Calu3 (cell line): ENCODE measurements at regions not wholly inside any gene's neighbourhood (a gene's known extent, or its start where the extent isn't known, plus 50 kb on each side); places are given as distances from the start of the nearest gene placed in this dataset.

Source experiments
- BruUV-seq: library from RNA; stranded (reverse); fragments of 400-500 nt; replicated peaks from 2 replicates; lab custom pipeline; 2021; lab: Mats Ljungman, UMichigan
- CTCF ChIA-PET: fragments of 300-600 bp; sonication (Branson Sonifier 250); formaldehyde crosslinking; loops from one replicate; lab custom pipeline; 2022; ENCODE audit warnings: antibody characterized with exemption; lab: Charles Lee
- DNase-seq: peaks from one replicate; pipeline ENCODE4 v3.0.0; 2022
- H3K27ac Mint-ChIP-seq: one replicate; pipeline ENCODE4 v1.8.0; 2022; ENCODE audit warnings: mixed read lengths; ENCODE audit not compliant: unreplicated experiment
- H3K27me3 Mint-ChIP-seq: one replicate; pipeline ENCODE4 v1.8.0; 2022; ENCODE audit warnings: mixed read lengths; ENCODE audit not compliant: unreplicated experiment
- H3K36me3 Mint-ChIP-seq: one replicate; pipeline ENCODE4 v1.8.0; 2022; ENCODE audit warnings: mild to moderate bottlenecking, moderate library complexity, mixed read lengths; ENCODE audit not compliant: insufficient read depth, unreplicated experiment
- H3K4me1 Mint-ChIP-seq: one replicate; pipeline ENCODE4 v1.8.0; 2022; ENCODE audit warnings: mild to moderate bottlenecking, low read depth, mixed read lengths; ENCODE audit not compliant: unreplicated experiment
- H3K4me3 Mint-ChIP-seq: one replicate; pipeline ENCODE4 v1.8.0; 2022; ENCODE audit warnings: mild to moderate bottlenecking, low read depth, moderate library complexity, mixed read lengths; ENCODE audit not compliant: unreplicated experiment
- H3K9me3 Mint-ChIP-seq: one replicate; pipeline ENCODE4 v1.8.0; 2022; ENCODE audit warnings: low read depth, mixed read lengths; ENCODE audit not compliant: unreplicated experiment
- CTCF ChIP-seq: fragments of 200-600 bp; IDR thresholded peaks from one replicate; pipeline ENCODE4 v1.8.0; 2022; ENCODE audit warnings: antibody characterized with exemption; ENCODE audit not compliant: unreplicated experiment
- intact Hi-C: fragments of 100-400 bp; cut with micrococcal nuclease; formaldehyde crosslinking; loops from one replicate; pipeline ENCODE4 v1.10.0; 2022; ENCODE audit not compliant: unreplicated experiment

- no peak overlapping the region for H3K4me3 Mint-ChIP-seq
- H3K36me3 Mint-ChIP-seq = no peaks in the 10 kb centered on the region
- peaks cover 8% of the 10 kb centered on the region for H3K9me3 Mint-ChIP-seq
- H3K4me1 Mint-ChIP-seq = no peaks in the 10 kb centered on the region
- CTCF ChIA-PET = interaction anchor here (0.6 kb wide), 1 partner anchor 376 kb away, joined by 3 read pairs; no protein-coding TSS in a partner anchor
- H3K27me3 Mint-ChIP-seq = no peaks in the 10 kb centered on the region
- intact Hi-C loops = no loop called here
- TF ChIP-seq CTCF = no peak
- no peak overlapping the region for H3K27ac Mint-ChIP-seq
- BruUV-seq = no TSS peak
- DNase-seq = no peak
Observed at GRCh38 chr11:81135570-81135969, 1598.1 kb downstream of the FAM181B start.

- H3K4me3 Mint-ChIP-seq = no peak overlapping the region
- intact Hi-C loops = no loop called here
- peaks cover 6% of the 10 kb centered on the region for H3K9me3 Mint-ChIP-seq
- H3K36me3 Mint-ChIP-seq = no peaks in the 10 kb centered on the region
- no peaks in the 10 kb centered on the region for H3K4me1 Mint-ChIP-seq
- no peak overlapping the region for H3K27ac Mint-ChIP-seq
- H3K27me3 Mint-ChIP-seq = no peaks in the 10 kb centered on the region
- no TSS peak for BruUV-seq
- CTCF ChIA-PET = no interaction called here
- DNase-seq = no peak
- no peak for TF ChIP-seq CTCF
Observed at GRCh38 chr11:81129618-81130017, 1604.0 kb downstream of the FAM181B start.

- no peak for TF ChIP-seq CTCF
- Mint-ChIP-seq H3K4me3 (no peak overlapping the region), H3K36me3 (no peaks in the 10 kb centered on the region), H3K27me3 (no peaks in the 10 kb centered on the region), H3K9me3 (peaks cover 3% of the 10 kb centered on the region), H3K27ac (no peak overlapping the region), H3K4me1 (no peaks in the 10 kb centered on the region)
- intact Hi-C loops = no loop called here
- no peak for DNase-seq
- no TSS peak for BruUV-seq
- CTCF ChIA-PET = no interaction called here
Observed at GRCh38 chr11:81112718-81113117, 1620.9 kb downstream of the FAM181B start.

GRCh38 chr11:81104051-81104450, 1629.6 kb downstream of the FAM181B start:
- CTCF ChIA-PET = no interaction called here
- Mint-ChIP-seq H3K27ac (no peak overlapping the region), H3K36me3 (no peaks in the 10 kb centered on the region), H3K4me3 (no peak overlapping the region), H3K4me1 (no peaks in the 10 kb centered on the region), H3K9me3 (peaks cover 12% of the 10 kb centered on the region), H3K27me3 (no peaks in the 10 kb centered on the region)
- BruUV-seq = no TSS peak
- no peak for TF ChIP-seq CTCF
- no peak for DNase-seq
- intact Hi-C loops = no loop called here
